Stimulated activated CD4-positive, alpha-beta T cell treated with anti-CD3 and anti-CD28 coated beads, Interleukin-15, amount 100 ng/mL, for 48 hours (primary cell): ENCODE measurements at regions not wholly inside any gene's neighbourhood (a gene's known extent, or its start where the extent isn't known, plus 50 kb on each side); places are given as distances from the start of the nearest gene placed in this dataset.
"Not testable (repeated sequence)": the region's sequence is repeated elsewhere in the genome, so short reads cannot be mapped to it uniquely, and the experiment has no call there.

ENCODE experiments used
- DNase-seq, 2 donors: peaks; one replicate each; pipeline ENCODE4 v3.0.0-alpha.2; 2020; ENCODE audit warnings: low read depth in 2 of 2

DNA sequence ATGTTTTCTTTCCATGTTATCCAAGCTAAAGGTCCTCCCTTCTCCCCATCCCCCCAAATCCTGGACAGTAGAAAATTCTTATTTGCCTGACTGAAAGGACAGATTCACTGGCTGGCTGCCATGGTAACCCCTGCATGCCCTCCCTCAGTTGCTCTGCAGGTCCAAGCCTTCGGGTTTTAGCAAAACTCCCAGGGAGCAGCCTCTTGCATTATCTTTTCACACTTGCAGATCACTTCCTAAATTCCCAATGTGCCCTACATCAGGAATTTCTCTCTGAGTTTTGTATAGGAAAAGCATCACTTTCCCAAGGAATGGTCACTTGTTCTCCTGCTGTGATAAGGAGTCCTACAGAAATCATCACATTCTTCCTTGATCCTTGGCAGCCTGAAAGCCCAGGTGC, 75.0 kb upstream of the TENM4 start:
- no peak for DNase-seq

DNA sequence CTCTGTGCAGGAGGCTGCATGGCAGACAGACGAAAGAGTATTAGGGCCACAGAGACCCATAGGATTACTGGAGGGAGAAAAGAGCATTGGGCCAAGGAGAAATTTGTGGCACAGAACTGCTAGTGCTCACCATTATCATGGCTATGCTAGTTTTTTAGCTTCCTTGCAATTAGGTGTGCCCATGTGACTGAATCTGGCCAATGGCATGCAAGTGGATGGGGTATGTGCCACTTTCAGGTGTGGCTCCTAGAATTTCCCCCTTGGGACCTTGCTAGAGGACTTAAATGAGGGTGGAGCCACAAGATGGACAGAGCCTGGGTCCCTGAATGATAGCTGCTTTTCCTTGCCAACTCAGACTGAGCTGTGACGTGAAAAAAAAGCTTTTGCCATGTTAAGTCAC, 73.9 kb upstream of the TENM4 start:
- no peak for DNase-seq

DNA sequence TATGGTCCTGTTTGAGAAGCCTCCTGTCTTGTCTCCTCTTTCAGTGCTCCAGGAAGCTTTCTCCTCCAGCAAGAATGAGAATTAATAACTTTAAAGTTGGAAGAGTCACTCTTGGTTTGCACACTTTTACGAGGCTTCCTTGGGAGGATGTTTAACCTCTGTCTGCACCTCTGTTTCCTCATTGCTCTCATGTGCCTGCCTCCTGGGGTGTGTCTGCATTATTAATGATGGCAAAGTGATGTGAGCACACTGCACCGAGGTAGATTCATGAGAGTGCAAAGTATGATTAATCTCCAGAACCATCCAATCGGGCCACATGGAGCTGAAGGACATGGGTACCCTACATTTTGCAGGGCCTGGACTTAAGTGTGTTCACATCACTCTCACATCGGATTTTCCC, 73.5 kb upstream of the TENM4 start:
- no peak for DNase-seq

DNA sequence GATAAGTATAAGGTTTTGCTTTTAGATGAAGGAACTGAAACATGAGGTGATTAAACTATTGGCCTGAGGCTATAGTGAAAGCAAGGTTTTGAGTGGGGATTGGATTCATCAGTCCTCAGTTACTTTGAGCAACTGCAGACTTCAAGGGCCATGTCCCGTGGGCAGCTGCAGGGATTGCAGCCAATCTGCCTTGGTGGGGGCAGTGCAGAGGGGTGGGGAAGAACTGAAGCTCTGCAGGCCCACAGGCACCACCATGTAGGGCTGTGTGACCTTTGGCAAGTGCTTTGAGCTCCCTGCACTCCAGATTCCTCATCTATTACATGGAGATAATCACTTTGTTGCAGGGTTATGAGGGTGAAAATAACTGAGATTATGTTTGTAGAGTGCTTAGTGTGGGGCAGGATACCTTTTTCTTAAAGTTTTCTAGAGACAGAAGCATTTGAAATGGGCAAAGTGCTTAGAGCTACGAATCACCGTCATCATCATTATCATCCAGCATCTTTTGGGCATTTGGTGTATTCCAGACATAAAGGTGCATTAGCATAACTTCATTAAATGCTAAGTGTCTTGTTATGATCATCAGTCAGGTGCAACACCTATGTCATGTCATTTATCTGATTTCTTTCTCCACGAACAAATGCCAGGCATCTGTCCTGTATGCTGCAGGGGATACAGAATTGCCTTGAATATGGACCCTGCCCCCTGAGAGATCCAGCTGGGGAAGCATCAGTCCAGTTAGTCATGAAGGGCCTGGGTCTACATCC, 72.1 kb upstream of the TENM4 start:
- DNase-seq: no peak

DNA sequence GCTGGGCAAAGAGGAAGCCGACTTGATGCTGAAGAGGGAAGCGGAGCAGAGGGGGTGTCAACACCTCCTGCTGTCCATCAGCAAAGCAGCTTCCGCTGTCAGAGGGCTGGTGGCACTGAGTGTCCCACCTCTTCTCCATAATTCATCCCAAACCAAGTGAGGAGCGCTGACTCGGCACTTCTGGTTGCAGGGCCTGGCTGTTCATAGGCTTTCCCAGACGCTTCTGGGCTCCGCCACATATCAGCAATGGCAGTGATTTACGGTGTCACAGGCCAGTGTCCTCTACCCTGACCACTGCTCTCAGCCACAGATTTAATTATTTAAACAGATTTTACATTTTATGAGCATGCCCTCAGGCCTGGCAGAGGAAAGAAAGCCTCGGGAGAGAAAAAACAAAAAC, 70.1 kb upstream of the TENM4 start:
- DNase-seq: no peak

DNA sequence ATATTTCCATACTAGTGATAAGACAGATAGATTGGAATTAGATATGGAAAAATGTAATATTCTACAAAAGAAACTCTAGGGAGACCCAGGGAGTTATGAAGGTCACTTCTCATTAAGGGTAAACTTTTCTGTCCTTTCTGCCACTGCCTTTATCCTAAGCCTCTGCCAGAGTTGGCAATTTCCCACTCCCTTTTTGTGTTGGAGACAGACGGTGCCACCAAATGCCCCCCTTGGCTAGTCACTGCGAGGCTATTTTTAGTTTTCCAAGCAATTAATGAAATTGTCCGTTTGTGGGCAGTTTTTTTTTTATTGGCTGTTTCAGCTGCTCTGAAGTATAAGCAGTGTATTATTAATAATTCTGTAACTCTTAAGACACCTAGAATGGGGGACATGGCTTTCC, 67.6 kb upstream of the TENM4 start:
- no peak for DNase-seq

DNA sequence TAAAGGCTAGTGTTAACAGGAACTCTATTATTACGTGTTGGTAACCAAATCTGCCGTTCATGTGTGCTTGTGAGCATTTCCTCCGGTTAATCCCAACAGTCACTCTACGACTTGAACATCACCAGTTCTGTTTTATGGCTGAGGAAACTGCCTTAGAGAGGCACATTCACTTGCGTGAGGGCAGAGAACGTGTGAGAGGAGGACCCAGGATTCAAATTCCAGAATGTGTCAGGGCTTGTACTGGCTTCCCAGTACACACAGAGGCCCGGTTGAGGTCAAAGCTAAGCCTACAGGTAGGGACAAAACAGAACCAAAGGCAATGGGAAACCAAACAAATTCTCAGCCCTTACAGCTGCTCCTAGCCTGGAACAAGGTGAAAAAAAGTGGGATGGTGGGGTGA, 66.9 kb upstream of the TENM4 start:
- DNase-seq: no peak

DNA sequence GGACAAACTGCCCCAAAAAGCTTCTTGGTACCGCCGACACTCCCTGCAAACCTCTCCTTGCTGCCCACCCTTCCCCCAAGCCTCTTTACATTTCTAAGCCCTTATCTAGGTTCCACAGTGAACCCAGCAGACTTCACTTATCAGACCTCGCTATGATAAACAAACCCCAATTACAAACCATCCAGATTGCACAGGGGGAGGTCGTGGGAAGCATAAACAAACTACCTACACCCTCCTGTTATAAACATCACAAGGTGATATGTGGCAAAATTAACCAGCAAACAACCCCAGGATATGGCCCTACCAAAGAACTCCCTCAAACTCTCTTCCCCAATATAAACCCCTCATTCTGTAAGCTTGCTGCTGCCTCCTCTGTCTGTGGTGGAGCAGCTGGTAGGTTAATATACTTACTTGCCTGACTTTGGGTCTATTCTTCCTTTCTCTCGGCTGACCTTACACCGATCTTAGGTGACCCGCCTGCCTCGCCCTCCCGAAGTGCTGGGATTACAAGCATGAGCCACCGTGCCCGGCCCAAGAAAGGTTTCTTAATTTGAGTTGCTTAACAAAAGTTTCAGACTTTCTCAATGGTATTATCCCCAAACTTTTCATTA, 66.0 kb upstream of the TENM4 start:
- no peak for DNase-seq

DNA sequence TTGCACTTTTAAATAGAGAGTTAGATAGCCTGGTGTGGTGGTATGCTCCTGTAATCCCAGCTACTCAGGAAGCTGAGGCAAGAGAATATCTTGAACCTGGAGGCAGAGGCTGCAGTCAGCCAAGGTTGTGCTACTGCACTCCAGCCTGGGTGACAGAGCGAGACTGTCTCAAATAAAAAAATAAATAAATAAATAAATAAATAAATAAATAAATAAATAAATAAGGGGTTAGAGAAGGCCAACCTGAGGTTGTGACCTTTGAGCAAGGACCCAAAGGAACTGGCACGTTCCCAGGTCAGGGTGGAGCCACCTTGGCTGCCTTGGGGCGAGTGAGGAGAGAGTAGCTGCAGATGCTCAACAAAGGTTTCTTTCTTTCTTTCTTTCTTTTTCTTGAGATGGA, 65.3 kb upstream of the TENM4 start:
- no peak for DNase-seq

DNA sequence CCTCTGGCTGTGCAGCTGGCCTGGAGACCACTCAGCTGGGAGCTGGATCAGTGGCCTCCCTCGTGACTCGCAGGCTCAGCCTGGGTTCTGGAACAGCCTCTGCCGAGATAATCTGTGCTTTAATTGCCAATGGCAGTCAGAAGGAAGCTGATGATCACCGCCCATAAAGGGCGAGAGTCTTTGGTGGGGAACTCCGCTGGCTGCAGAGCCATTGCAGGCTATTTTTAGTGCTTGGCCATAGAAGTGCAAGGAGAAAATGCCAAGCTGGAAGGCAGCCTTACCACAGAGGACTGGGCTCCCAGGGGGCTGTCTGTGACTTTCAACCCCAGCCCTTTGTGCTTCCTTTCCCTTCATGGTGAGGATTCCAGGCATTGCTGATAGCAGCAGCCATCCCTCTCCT, 62.2 kb upstream of the TENM4 start:
- DNase-seq: no peak

DNA sequence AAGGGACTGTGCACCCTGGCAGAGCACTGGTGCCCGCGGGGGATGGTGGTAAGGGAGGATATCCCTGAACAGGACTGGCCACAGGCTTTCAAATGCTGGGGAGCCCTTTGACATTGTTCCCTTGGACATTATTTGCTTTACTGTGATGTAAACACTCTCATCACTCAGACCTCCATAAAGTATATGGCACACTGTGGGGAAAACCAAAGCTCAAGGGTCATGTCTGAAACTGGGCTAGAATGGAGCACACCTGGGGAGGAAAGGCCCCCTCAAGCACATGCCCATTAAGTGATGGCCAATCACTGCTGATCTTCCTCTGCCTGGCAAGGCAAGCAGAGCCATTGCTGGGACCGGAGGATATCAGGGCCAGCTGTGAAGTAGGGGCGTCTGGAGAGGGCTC, 60.9 kb upstream of the TENM4 start:
- no peak for DNase-seq

DNA sequence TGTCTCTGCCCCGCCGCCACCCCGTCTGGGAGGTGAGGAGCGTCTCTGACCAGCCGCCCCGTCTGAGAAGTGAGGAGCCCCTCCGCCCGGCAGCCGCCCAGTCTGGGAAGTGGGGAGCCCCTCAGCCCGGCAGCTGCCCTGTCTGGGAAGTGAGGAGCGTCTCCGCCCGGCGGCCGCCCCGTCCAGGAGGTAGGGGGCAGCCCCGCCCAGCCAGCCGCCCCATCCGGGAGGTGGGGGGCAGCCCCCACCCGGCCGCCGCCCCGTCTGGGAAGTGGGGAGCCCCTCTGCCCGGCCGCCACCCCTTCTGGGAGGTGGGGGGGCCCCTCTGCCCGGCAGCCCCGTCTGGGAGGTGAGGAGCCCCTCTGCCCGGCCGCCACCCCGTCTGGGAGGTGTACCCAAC, 59.1 kb upstream of the TENM4 start:
- not testable (repeated sequence) for DNase-seq

DNA sequence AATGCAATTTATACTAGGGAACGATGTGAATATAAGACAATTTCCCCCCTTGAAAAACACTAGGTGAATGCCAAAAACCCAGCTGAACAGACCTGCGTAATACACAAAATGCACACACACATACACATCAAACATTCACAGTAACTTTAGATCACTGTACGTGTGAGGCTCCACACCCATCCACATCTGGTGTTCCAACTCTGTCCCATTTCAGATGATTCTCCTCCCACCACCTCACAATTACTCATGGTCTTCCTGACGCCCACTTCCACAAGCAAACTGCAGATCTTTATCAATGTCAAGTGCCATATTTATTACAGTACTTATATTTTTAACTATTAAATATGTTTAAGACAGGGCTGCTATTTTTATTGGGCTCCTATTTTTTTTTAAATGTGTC, 57.8 kb upstream of the TENM4 start:
- no peak for DNase-seq

DNA sequence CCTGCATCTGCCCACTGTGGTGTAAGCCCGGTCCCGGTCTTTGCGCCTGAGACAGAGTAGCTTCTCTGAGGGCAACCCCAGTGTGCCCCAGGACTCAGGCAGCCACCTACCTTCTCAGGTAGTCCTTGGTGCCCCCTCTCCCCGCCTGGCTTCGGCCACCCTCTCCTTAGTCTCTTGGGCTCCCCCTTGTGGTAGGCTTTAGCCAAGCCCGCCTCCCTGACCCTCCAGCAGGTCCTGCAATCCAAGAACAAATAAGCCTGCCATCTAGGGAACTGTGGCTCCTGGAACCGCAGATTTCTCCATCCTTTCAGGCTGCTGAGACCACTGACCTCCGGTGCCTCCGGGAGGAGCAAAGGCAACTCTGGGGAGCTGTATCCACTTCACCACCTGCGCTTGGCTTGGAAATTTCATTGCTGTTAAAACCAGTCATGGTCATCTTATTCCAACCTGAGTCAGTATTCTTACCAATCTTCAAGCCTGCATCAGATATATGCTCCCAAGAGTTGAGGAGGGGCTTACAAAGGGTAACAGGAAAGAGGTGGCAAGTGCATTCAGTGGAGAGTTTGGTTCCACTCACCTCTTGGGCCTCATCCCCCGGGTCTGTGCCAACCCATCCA, 52.8 kb upstream of the TENM4 start:
- peak; percentile 10 to 30 for DNase-seq

DNA sequence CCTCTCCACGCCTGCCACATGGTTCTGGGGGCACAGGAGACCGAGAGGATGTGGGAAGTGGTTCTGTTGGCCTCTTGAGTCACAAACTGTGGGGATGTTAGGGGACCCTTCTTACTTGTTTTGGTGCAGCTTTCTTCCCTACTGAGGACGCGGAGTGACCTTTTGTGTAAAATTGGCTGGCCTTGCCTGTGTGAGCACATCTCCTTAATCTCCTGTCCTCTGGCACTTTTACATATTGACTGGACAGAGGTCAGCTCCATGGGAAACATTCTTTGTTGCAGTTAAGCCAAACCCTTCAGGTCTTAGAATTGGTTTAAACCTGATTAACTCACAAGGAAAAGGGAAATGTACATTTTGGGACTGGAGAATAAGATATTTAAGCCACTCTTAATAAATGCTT, 51.2 kb upstream of the TENM4 start:
- no peak for DNase-seq
